OCI-LY7 (cell line): ENCODE measurements at regions not wholly inside any gene's neighbourhood (a gene's known extent, or its start where the extent isn't known, plus 50 kb on each side); places are given as distances from the start of the nearest gene placed in this dataset.

Experiments
- BruUV-seq: library from RNA; stranded (reverse); fragments of 400-500 nt; replicated peaks from 2 replicates; lab custom pipeline; 2021; lab: Mats Ljungman, UMichigan
- CTCF ChIA-PET: fragments of 300-600 bp; sonication (Branson Sonifier 250); formaldehyde crosslinking; loops from one replicate; lab custom pipeline; 2022; ENCODE audit warnings: antibody characterized with exemption; ENCODE audit not compliant: unreplicated experiment; lab: Charles Lee
- POLR2A ChIA-PET: fragments of 300-600 bp; sonication (Branson Sonifier 250); formaldehyde crosslinking; loops from one replicate; lab custom pipeline; 2022; ENCODE audit warnings: antibody characterized with exemption; lab: Charles Lee
- DNase-seq: peaks from one replicate; pipeline ENCODE4 v3.0.0-alpha.2; 2015; ENCODE audit warnings: low spot score
- H2AFZ ChIP-seq: fragments of 200-600 bp; sonication (generic), shearing (Covaris generic); 2 replicates; pipeline ENCODE4 v1.6.1; 2014; ENCODE audit warnings: mild to moderate bottlenecking, antibody characterized with exemption, low read length, moderate library complexity
- H3K27ac ChIP-seq: fragments of 200-600 bp; sonication (generic); 2 replicates; pipeline ENCODE4 v1.5.1; 2014; ENCODE audit warnings: mixed run types, low read depth, mild to moderate bottlenecking, moderate library complexity, low read length, inconsistent platforms; ENCODE audit not compliant: poor library complexity, severe bottlenecking
- H3K36me3 ChIP-seq: fragments of 200-600 bp; sonication (generic); 2 replicates; pipeline ENCODE4 v1.6.1; 2014; ENCODE audit warnings: mild to moderate bottlenecking, antibody characterized with exemption, low read length, moderate library complexity, mixed read lengths; ENCODE audit not compliant: insufficient read depth
- H3K4me1 ChIP-seq: fragments of 200-600 bp; sonication (generic); 2 replicates; pipeline ENCODE4 v1.5.1; 2014; ENCODE audit warnings: mild to moderate bottlenecking, low read length; ENCODE audit not compliant: insufficient read depth, poor library complexity, severe bottlenecking
- H3K4me2 ChIP-seq: fragments of 200-600 bp; sonication (generic); 2 replicates; pipeline ENCODE4 v1.6.1; 2014; ENCODE audit warnings: mild to moderate bottlenecking, low read length
- H3K4me3 ChIP-seq: fragments of 200-600 bp; sonication (generic); 2 replicates; pipeline ENCODE4 v1.5.1; 2014; ENCODE audit warnings: mild to moderate bottlenecking, low read depth, low read length; ENCODE audit not compliant: poor library complexity, severe bottlenecking
- H3K79me2 ChIP-seq: fragments of 200-600 bp; sonication (generic); 2 replicates; pipeline ENCODE4 v1.6.1; 2016; ENCODE audit warnings: low read depth, mild to moderate bottlenecking, low read length, moderate library complexity, mixed read lengths; ENCODE audit not compliant: insufficient read depth
- H3K9me2 ChIP-seq: fragments of 200-600 bp; sonication (generic); 2 replicates; pipeline ENCODE4 v1.6.1; 2016; ENCODE audit warnings: mild to moderate bottlenecking, low read length, mixed read lengths; ENCODE audit not compliant: insufficient read depth
- H3K9me3 ChIP-seq: fragments of 200-600 bp; sonication (generic); 2 replicates; pipeline ENCODE4 v1.6.1; 2014; ENCODE audit warnings: mild to moderate bottlenecking, mixed run types, low read length, mixed read lengths
- H4K20me1 ChIP-seq: fragments of 200-600 bp; sonication (generic); 2 replicates; pipeline ENCODE4 v1.6.1; 2014; ENCODE audit warnings: mild to moderate bottlenecking, antibody characterized with exemption, low read length, moderate library complexity, mixed read lengths; ENCODE audit not compliant: insufficient read depth
- EZH2phosphoT487 ChIP-seq: fragments of 200-600 bp; sonication (generic); IDR thresholded peaks from 2 replicates; pipeline ENCODE4 v1.6.1; 2018; ENCODE audit warnings: low read depth, borderline replicate concordance, mild to moderate bottlenecking, mixed run types, antibody characterized with exemption, low read length, moderate library complexity, mixed read lengths
- intact Hi-C: fragments of 100-400 bp; cut with micrococcal nuclease; formaldehyde crosslinking; loops from one replicate; pipeline ENCODE4 v1.10.0; 2022; ENCODE audit not compliant: unreplicated experiment
- TF ChIP-seq, protein P1 (sequence below): fragments of 200-600 bp; sonication (generic); conservative IDR thresholded peaks from 2 replicates; pipeline ENCODE4 v1.5.1; 2014; ENCODE audit warnings: mild to moderate bottlenecking, antibody characterized with exemption, low read length, moderate library complexity, mixed read lengths

DNA sequence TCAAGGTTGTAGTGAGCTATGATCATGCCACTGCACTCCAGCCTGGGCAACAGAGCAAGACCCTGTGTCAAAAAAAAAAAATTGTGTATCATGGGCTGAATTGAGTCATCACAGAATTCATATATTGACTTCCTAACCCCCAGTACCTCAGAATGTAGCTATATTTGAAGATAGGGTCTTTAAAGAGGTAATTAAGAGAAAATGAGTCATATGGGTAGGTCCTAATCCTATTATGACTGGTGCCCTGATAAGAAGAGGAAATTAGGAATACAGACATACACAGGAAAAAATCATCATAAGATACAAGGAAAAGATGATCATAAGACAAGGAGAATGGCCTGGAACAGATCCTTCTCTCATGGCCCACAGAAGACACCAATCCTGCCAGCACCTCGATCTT is 466.4 kb upstream of the ACVR2A start:
- Histone ChIP-seq H3K36me3 (no peaks in the 10 kb centered on the region), H3K9me3 (no peaks in the 10 kb centered on the region), H3K4me1 (no peaks in the 10 kb centered on the region), H3K4me2 (no peak overlapping the region), H3K9me2 (no peaks in the 10 kb centered on the region), H3K79me2 (no peaks in the 10 kb centered on the region), H3K4me3 (no peak overlapping the region), H2AFZ (no peak overlapping the region), H4K20me1 (no peaks in the 10 kb centered on the region), H3K27ac (no peak overlapping the region)
- intact Hi-C loops: no loop called here
- POLR2A ChIA-PET: interaction anchor here (0.8 kb wide), 1 partner anchor 13 kb away, joined by 3 read pairs; no protein-coding TSS in a partner anchor
- no TSS peak for BruUV-seq
- no peak for DNase-seq
- CTCF ChIA-PET: interaction anchor here (0.6 kb wide), 1 partner anchor 32 kb away, joined by 3 read pairs; no protein-coding TSS in a partner anchor
- no peak for TF ChIP-seq EZH2phosphoT487
- TF ChIP-seq, protein P1, sequence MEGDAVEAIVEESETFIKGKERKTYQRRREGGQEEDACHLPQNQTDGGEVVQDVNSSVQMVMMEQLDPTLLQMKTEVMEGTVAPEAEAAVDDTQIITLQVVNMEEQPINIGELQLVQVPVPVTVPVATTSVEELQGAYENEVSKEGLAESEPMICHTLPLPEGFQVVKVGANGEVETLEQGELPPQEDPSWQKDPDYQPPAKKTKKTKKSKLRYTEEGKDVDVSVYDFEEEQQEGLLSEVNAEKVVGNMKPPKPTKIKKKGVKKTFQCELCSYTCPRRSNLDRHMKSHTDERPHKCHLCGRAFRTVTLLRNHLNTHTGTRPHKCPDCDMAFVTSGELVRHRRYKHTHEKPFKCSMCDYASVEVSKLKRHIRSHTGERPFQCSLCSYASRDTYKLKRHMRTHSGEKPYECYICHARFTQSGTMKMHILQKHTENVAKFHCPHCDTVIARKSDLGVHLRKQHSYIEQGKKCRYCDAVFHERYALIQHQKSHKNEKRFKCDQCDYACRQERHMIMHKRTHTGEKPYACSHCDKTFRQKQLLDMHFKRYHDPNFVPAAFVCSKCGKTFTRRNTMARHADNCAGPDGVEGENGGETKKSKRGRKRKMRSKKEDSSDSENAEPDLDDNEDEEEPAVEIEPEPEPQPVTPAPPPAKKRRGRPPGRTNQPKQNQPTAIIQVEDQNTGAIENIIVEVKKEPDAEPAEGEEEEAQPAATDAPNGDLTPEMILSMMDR: no peak

DNA sequence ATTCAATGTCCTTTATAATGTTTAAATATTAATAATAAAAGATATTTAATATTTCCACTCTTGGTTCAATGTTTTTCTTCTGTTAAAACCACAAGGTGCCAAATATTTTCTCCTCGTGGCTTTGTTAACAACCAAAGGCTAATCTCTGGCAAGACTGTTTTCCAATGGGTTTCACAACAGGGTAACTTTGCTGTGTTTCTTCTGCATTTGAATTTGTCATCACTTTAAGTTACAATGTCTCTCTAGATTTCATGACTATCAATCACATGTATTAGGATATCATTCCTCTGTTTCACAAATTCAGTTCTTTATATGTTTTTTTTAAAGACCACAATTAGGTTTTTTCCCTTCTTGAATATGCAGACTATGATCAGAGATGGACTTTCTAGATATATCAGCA is 469.8 kb upstream of the ACVR2A start:
- POLR2A ChIA-PET: interaction anchor here (1.2 kb wide), 1 partner anchor 173 kb away, joined by 3 read pairs; no protein-coding TSS in a partner anchor
- Histone ChIP-seq H3K27ac (no peak overlapping the region), H3K79me2 (no peaks in the 10 kb centered on the region), H3K36me3 (no peaks in the 10 kb centered on the region), H2AFZ (no peak overlapping the region), H3K4me3 (no peak overlapping the region), H3K9me2 (no peaks in the 10 kb centered on the region), H3K4me2 (no peak overlapping the region), H3K9me3 (no peaks in the 10 kb centered on the region), H3K4me1 (no peaks in the 10 kb centered on the region), H4K20me1 (no peaks in the 10 kb centered on the region)
- TF ChIP-seq, protein P1: no peak
- TF ChIP-seq EZH2phosphoT487: no peak
- no peak for DNase-seq
- BruUV-seq: no TSS peak
- intact Hi-C loops: no loop called here
- CTCF ChIA-PET: no interaction called here

DNA sequence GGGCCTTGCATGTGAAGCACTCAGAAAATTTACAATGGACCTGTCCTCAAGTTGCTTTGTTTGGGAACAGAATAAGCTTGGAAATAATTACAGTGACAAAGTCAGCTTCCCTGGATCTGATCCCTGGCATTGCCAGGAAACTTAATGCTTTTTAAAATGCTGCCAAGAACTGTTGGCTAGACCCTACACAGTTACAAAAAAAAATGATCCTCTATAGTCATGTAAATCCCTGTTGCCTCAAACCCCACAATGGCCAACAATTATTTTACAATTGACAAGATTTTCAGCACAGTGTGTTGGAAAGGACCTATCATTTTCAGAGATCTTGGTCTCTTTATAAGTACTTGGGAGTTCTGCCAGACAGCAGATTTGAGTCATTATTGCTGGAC is 470.4 kb upstream of the ACVR2A start:
- no peaks in the 10 kb centered on the region for H3K9me3 ChIP-seq
- ChIA-PET CTCF (no interaction called here), POLR2A (interaction anchor here (1.2 kb wide), 1 partner anchor 174 kb away, joined by 3 read pairs; no protein-coding TSS in a partner anchor)
- no peak overlapping the region for H3K27ac ChIP-seq
- intact Hi-C loops: no loop called here
- no peaks in the 10 kb centered on the region for H4K20me1 ChIP-seq
- no peaks in the 10 kb centered on the region for H3K79me2 ChIP-seq
- H3K4me2 ChIP-seq: no peak overlapping the region
- no TSS peak for BruUV-seq
- TF ChIP-seq, protein P1: no peak
- no peak for TF ChIP-seq EZH2phosphoT487
- no peaks in the 10 kb centered on the region for H3K9me2 ChIP-seq
- H3K36me3 ChIP-seq: no peaks in the 10 kb centered on the region
- H3K4me3 ChIP-seq: no peak overlapping the region
- no peak for DNase-seq
- no peaks in the 10 kb centered on the region for H3K4me1 ChIP-seq
- no peak overlapping the region for H2AFZ ChIP-seq
